AG04450 (cell line): ENCODE measurements at regions not wholly inside any gene's neighbourhood (a gene's known extent, or its start where the extent isn't known, plus 50 kb on each side); places are given as distances from the start of the nearest gene placed in this dataset.

Experiments used
- CTCF ChIA-PET: fragments of 300-600, 350-600 bp; formaldehyde crosslinking; extraction: SDS; loops from one replicate; lab custom pipeline; 2022; ENCODE audit warnings: antibody characterized with exemption, inconsistent platforms; lab: Charles Lee
- POLR2A ChIA-PET: fragments of 350-600 bp; formaldehyde crosslinking; extraction: SDS; loops from one replicate; lab custom pipeline; 2021; ENCODE audit warnings: antibody characterized with exemption, inconsistent platforms; lab: Yijun Ruan, JAX
- DNase-seq: peaks from one replicate; pipeline ENCODE4 v3.0.0-alpha.2; 2011; ENCODE audit warnings: low read depth, low spot score
- H3K27ac ChIP-seq: one replicate; pipeline ENCODE4 v1.5.1; 2012; ENCODE audit warnings: low read depth, low read length, control low read depth
- H3K27me3 ChIP-seq: one replicate; pipeline ENCODE4 v1.6.0; 2012; ENCODE audit warnings: low read length; ENCODE audit not compliant: control insufficient read depth, insufficient read depth
- H3K4me3 ChIP-seq: 2 replicates; pipeline ENCODE4 v1.5.1; 2011; ENCODE audit warnings: mild to moderate bottlenecking, low read depth, low read length, control low read depth
- H3K9me3 ChIP-seq: 2 replicates; pipeline ENCODE4 v1.5.1; 2012; ENCODE audit warnings: low read length; ENCODE audit not compliant: control insufficient read depth, insufficient read depth
- TF ChIP-seq, protein P1 (sequence below): IDR thresholded peaks from 2 replicates; pipeline ENCODE4 v1.5.1; 2011; ENCODE audit warnings: low read depth, low read length, control low read depth, inconsistent platforms

DNA sequence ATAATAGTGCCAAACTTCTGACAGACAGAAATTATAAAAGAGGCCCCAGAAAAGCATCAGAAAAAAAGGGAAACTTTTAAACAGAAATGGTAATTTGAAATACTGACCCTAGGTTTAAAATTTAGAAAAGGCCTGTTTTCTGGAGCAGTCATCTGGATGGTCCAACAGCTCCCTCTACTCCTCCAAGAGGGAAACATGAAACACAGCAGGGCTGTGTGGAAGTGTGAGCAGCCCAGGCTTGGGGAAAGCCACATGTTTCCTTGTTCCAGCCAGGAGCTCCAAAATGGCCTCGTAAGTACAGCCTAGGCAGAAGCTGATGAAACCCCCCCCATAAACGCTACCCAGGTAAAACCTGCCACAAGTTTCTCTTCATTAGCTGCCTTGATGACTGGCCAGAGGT is 499.3 kb upstream of the ADAMTS16 start:
- ChIA-PET POLR2A (no interaction called here), CTCF (no interaction called here)
- H3K27me3 ChIP-seq = no peaks in the 10 kb centered on the region
- H3K4me3 ChIP-seq = no peak overlapping the region
- no peak overlapping the region for H3K27ac ChIP-seq
- peaks cover 37% of the 10 kb centered on the region for H3K9me3 ChIP-seq
- DNase-seq = no peak
- TF ChIP-seq, protein P1, sequence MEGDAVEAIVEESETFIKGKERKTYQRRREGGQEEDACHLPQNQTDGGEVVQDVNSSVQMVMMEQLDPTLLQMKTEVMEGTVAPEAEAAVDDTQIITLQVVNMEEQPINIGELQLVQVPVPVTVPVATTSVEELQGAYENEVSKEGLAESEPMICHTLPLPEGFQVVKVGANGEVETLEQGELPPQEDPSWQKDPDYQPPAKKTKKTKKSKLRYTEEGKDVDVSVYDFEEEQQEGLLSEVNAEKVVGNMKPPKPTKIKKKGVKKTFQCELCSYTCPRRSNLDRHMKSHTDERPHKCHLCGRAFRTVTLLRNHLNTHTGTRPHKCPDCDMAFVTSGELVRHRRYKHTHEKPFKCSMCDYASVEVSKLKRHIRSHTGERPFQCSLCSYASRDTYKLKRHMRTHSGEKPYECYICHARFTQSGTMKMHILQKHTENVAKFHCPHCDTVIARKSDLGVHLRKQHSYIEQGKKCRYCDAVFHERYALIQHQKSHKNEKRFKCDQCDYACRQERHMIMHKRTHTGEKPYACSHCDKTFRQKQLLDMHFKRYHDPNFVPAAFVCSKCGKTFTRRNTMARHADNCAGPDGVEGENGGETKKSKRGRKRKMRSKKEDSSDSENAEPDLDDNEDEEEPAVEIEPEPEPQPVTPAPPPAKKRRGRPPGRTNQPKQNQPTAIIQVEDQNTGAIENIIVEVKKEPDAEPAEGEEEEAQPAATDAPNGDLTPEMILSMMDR = no peak

DNA sequence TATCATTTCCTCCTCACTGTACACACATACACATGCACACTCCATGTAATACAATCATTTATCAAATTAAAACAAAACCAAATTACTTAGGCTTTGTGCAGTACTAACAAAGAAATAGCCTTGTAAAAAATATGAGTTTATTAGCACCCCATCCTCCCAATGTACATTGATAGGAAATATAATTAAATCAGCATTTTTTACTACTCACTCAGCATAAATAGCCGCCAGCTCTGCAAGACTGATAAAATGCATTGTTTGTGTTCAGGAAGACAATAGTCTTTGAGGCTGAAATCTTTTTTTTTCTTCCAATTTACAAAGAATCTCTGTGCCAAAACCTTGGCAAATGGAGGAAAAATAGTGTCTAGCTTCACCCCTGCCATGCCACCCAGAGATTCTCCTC is 497.6 kb upstream of the ADAMTS16 start:
- TF ChIP-seq, protein P1 = no peak
- Histone ChIP-seq H3K27ac (no peak overlapping the region), H3K4me3 (no peak overlapping the region), H3K9me3 (peaks cover 33% of the 10 kb centered on the region), H3K27me3 (no peaks in the 10 kb centered on the region)
- ChIA-PET CTCF (no interaction called here), POLR2A (no interaction called here)
- DNase-seq = no peak

DNA sequence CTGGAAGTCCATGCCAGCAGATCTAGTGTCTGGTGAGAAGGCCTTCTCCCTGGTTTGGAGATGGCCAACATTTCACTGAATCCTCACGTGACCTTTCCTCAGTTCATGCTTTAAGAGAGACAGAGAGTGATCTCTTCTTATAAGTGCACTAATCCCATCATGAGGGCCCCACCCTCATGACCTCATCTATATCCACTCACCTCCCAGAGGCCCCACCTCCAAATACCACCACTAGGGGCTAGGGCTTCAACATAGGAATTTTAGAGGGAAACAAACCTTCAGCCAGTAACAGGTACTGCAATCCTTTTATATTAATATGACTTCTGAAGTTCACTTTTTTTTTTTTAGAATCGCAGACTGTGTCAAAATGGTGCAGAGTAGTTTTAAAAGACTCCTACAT is 496.9 kb upstream of the ADAMTS16 start:
- H3K27ac ChIP-seq = no peak overlapping the region
- H3K27me3 ChIP-seq = no peaks in the 10 kb centered on the region
- H3K9me3 ChIP-seq = peaks cover 34% of the 10 kb centered on the region
- DNase-seq = no peak
- H3K4me3 ChIP-seq = no peak overlapping the region
- CTCF ChIA-PET = no interaction called here
- POLR2A ChIA-PET = no interaction called here
- TF ChIP-seq, protein P1 = no peak

DNA sequence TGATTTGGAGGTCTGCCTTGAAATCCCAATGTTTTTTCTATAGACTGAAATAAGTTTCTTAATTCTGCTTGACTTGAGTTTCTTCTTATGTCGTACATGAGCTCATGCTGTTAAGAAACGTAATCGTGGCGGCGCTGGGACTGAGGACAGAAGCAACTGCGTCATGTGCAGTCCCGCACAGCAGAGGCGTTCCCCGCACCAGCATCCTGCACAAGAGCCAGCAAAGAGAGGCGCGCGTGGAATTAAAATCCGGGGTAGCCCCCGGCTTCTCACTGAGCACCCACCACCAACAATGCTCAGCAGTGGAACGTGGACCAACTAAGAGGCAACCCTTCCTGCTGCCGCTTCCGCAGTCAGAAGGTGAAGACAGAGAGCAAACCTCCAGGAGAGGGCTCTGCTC is 496.2 kb upstream of the ADAMTS16 start:
- CTCF ChIA-PET = no interaction called here
- Histone ChIP-seq H3K27ac (no peak overlapping the region), H3K27me3 (no peaks in the 10 kb centered on the region), H3K4me3 (no peak overlapping the region), H3K9me3 (peaks cover 41% of the 10 kb centered on the region)
- no peak for DNase-seq
- POLR2A ChIA-PET = no interaction called here
- TF ChIP-seq, protein P1 = no peak

DNA sequence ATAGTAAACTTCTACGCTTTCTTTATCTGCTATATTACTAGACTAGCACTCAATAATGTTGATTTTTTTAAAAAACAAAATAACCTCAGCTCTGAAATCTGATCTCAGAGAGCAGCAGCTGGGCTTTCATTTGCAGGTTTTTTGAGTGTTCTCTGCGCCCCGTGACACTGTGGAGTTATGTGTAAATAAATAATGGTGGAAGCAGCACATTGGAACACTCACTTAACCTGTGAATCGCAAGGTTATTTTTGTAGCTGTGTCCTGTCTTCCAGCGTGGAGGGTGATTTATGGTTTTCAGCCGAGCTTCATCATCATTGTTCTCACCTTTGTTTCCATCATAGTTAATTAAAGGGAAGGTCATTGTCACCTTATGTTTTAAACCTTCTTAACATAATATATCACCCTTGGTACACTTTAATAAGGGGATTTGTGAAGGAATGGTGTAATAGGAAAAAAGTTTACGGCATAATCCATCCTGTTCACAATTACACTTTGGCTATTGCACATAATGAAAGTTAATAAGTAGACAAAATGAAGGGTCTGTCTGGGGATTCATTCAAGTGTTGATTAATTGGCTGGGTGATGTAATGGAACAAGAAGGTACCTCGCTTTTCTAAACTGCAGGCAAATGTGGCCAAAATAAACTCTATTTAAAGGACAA is 493.3 kb upstream of the ADAMTS16 start:
- Histone ChIP-seq H3K27me3 (no peaks in the 10 kb centered on the region), H3K4me3 (no peak overlapping the region), H3K27ac (no peak overlapping the region), H3K9me3 (peaks cover 49% of the 10 kb centered on the region)
- no peak for DNase-seq
- CTCF ChIA-PET = no interaction called here
- TF ChIP-seq, protein P1 = no peak
- POLR2A ChIA-PET = no interaction called here
